ENCODE measurements at regions not wholly inside any gene's neighbourhood (a gene's known extent, or its start where the extent isn't known, plus 50 kb on each side); places are given as distances from the start of the nearest gene placed in this dataset.
"Not testable (repeated sequence)": the region's sequence is repeated elsewhere in the genome, so short reads cannot be mapped to it uniquely, and the experiment has no call there.

- Histone ChIP-seq H3K36me3 (ENCODE audit: control insufficient read depth, insufficient read depth, low read length) (no peaks in the 10 kb centered on the region), H3K4me1 (no peaks in the 10 kb centered on the region), H2AFZ (no peak overlapping the region), H3K79me2 (no peaks in the 10 kb centered on the region), H3K9me3 (ENCODE audit: control insufficient read depth, low read length) (no peaks in the 10 kb centered on the region), H3K27ac (no peak overlapping the region), H3K4me3 (ENCODE audit: low read depth, low read length) (no peak overlapping the region), H3K27me3 (ENCODE audit: control insufficient read depth, insufficient read depth, low read length) (no peaks in the 10 kb centered on the region), H3K4me2 (ENCODE audit: low read length) (no peak overlapping the region), H3K9ac (no peak overlapping the region)
- TF ChIP-seq CTCF (IDR thresholded peaks at IDR 0.05), result no peak
Measured at GRCh38 chr5:4027088-4027734, 431.6 kb downstream of the IRX1 start.

GRCh38 chr5:4028384-4028783 is 432.8 kb downstream of the IRX1 start:
- no peaks in the 10 kb centered on the region for H3K36me3 ChIP-seq (ENCODE audit: control insufficient read depth, insufficient read depth, low read length)
- TF ChIP-seq CTCF (IDR thresholded peaks at IDR 0.05), result no peak
- H2AFZ ChIP-seq, result no peak overlapping the region
- H3K9me3 ChIP-seq (ENCODE audit: control insufficient read depth, low read length), result no peaks in the 10 kb centered on the region
- H3K27me3 ChIP-seq (ENCODE audit: control insufficient read depth, insufficient read depth, low read length), result no peaks in the 10 kb centered on the region
- H3K4me3 ChIP-seq (ENCODE audit: low read depth, low read length), result no peak overlapping the region
- no peak overlapping the region for H3K9ac ChIP-seq
- no peaks in the 10 kb centered on the region for H3K79me2 ChIP-seq
- H3K4me1 ChIP-seq, result no peaks in the 10 kb centered on the region
- no peak overlapping the region for H3K4me2 ChIP-seq (ENCODE audit: low read length)
- no peak overlapping the region for H3K27ac ChIP-seq

- not testable (repeated sequence) for H3K36me3 ChIP-seq (ENCODE audit: control insufficient read depth, insufficient read depth, low read length); H3K27me3 ChIP-seq (ENCODE audit: control insufficient read depth, insufficient read depth, low read length); H3K9me3 ChIP-seq (ENCODE audit: control insufficient read depth, low read length); H3K4me1 ChIP-seq; H3K79me2 ChIP-seq; H2AFZ ChIP-seq; H3K4me2 ChIP-seq (ENCODE audit: low read length); H3K9ac ChIP-seq; H3K27ac ChIP-seq; H3K4me3 ChIP-seq (ENCODE audit: low read depth, low read length)
Measured at GRCh38 chr5:4033546-4033945, 437.9 kb downstream of the IRX1 start.

GRCh38 chr5:4036861-4037260 is 441.2 kb downstream of the IRX1 start:
- no peak overlapping the region for H2AFZ ChIP-seq
- no peaks in the 10 kb centered on the region for H3K4me1 ChIP-seq
- H3K9me3 ChIP-seq (ENCODE audit: control insufficient read depth, low read length), result no peaks in the 10 kb centered on the region
- no peaks in the 10 kb centered on the region for H3K36me3 ChIP-seq (ENCODE audit: control insufficient read depth, insufficient read depth, low read length)
- H3K79me2 ChIP-seq, result no peaks in the 10 kb centered on the region
- H3K27me3 ChIP-seq (ENCODE audit: control insufficient read depth, insufficient read depth, low read length), result no peaks in the 10 kb centered on the region
- TF ChIP-seq CTCF (IDR thresholded peaks at IDR 0.05), result no peak
- no peak overlapping the region for H3K9ac ChIP-seq
- H3K4me3 ChIP-seq (ENCODE audit: low read depth, low read length), result no peak overlapping the region
- H3K4me2 ChIP-seq (ENCODE audit: low read length), result no peak overlapping the region
- no peak overlapping the region for H3K27ac ChIP-seq

GRCh38 chr5:4038994-4039393 is 443.4 kb downstream of the IRX1 start:
- Histone ChIP-seq H3K27me3 (ENCODE audit: control insufficient read depth, insufficient read depth, low read length) (no peaks in the 10 kb centered on the region), H3K36me3 (ENCODE audit: control insufficient read depth, insufficient read depth, low read length) (no peaks in the 10 kb centered on the region), H3K27ac (no peak overlapping the region), H3K4me3 (ENCODE audit: low read depth, low read length) (no peak overlapping the region), H2AFZ (no peak overlapping the region), H3K9ac (no peak overlapping the region), H3K9me3 (ENCODE audit: control insufficient read depth, low read length) (no peaks in the 10 kb centered on the region), H3K79me2 (no peaks in the 10 kb centered on the region), H3K4me1 (no peaks in the 10 kb centered on the region), H3K4me2 (ENCODE audit: low read length) (no peak overlapping the region)
- TF ChIP-seq CTCF (IDR thresholded peaks at IDR 0.05), result no peak
